Spleen (tissue), 11 donors: ENCODE measurements at regions not wholly inside any gene's neighbourhood (a gene's known extent, or its start where the extent isn't known, plus 50 kb on each side); places are given as distances from the start of the nearest gene placed in this dataset.
A peak's percentile ranks its signal among the peaks of the same experiment; 100 is the strongest.

Source experiments
- DNase-seq: peaks from one replicate; pipeline ENCODE4 v3.0.0-alpha.2; 2020
- H3K27ac ChIP-seq, 8 donors: fragments of 200-600 bp; sonication (generic) in 7 of 8; 1 replicate in 4 of 8; 2 replicates in 4 of 8; pipeline versions ENCODE4 v1.5.0 to v1.8.0; 2016 to 2021; ENCODE audit warnings: inconsistent platforms in 4 of 8, mild to moderate bottlenecking in 4 of 8, moderate library complexity in 1 of 8
- H3K27me3 ChIP-seq, 7 donors: fragments of 200-600 bp; sonication (generic) in 6 of 7; replicated peaks in 1 of 7; 1 replicate in 4 of 7; 2 replicates in 3 of 7; pipeline versions ENCODE4 v1.5.0 to v1.8.0; 2016 to 2021; ENCODE audit warnings: inconsistent platforms in 3 of 7, mild to moderate bottlenecking in 1 of 7
- H3K36me3 ChIP-seq, 6 donors: fragments of 200-600 bp; sonication (generic) in 5 of 6; 1 replicate in 4 of 6; 2 replicates in 2 of 6; pipeline versions ENCODE4 v1.5.0 to v1.8.0; 2016 to 2021; ENCODE audit warnings: inconsistent platforms in 2 of 6
- H3K4me1 ChIP-seq, 6 donors: fragments of 200-600 bp; sonication (generic) in 5 of 6; 1 replicate in 3 of 6; 2 replicates in 3 of 6; pipeline versions ENCODE4 v1.5.0 to v1.8.0; 2016 to 2021; ENCODE audit warnings: inconsistent platforms in 3 of 6
- H3K4me3 ChIP-seq, 8 donors: fragments of 200-600 bp; sonication (generic) in 7 of 8; 1 replicate in 4 of 8; 2 replicates in 4 of 8; pipeline versions ENCODE4 v1.5.0 to v1.8.0; 2016 to 2021; ENCODE audit warnings: inconsistent platforms in 4 of 8, mild to moderate bottlenecking in 4 of 8, moderate library complexity in 2 of 8
- H3K9me3 ChIP-seq, 8 donors: fragments of 200-600 bp; sonication (generic) in 7 of 8; 1 replicate in 4 of 8; 2 replicates in 4 of 8; pipeline versions ENCODE4 v1.5.0 to v1.8.0; 2016 to 2021; ENCODE audit warnings: inconsistent platforms in 4 of 8
- CTCF ChIP-seq, 11 experiments: fragments of 200-600 bp in 7 of 11; fragments of 450-650 bp in 4 of 11; sonication (generic) in 4 of 11; IDR thresholded peaks in 8 of 11; conservative IDR thresholded peaks in 3 of 11; 1 replicate in 7 of 11; 2 replicates in 4 of 11; pipeline versions ENCODE4 v1.4.0 to v1.8.0; 2016 to 2021; ENCODE audit warnings: antibody characterized with exemption in 11 of 11, inconsistent platforms in 4 of 11, mild to moderate bottlenecking in 1 of 11
- POLR2A ChIP-seq, 3 donors: fragments of 450-650 bp; IDR thresholded peaks; one replicate each; pipeline ENCODE4 v1.5.1; 2017; ENCODE audit warnings: antibody characterized with exemption in 3 of 3, mild to moderate bottlenecking in 1 of 3
- POLR2AphosphoS5 ChIP-seq, 3 donors: sonication (generic); formaldehyde crosslinking; IDR thresholded peaks; one replicate each; pipeline ENCODE4 v1.5.1; 2017; ENCODE audit warnings: antibody characterized with exemption in 3 of 3
- WGBS, 5 donors: extraction: QIAGEN DNeasy Blood & Tissue Kit in 3 of 5; methylation state at CpG; one replicate each; pipeline versions ENCODE4 v1.1.5 to v1.1.7; 2013 to 2018; 5-methylcytosine and 5-hydroxymethylcytosine counted together
- intact Hi-C: fragments of 100-400 bp; cut with DNase I; formaldehyde crosslinking; loops from one replicate; pipeline ENCODE4 v1.15.0; 2023; ENCODE audit warnings: low total_unique reads
- donor health status: healthy with polysubstance abuse.
- donor health status: DM: no; HTN: no; CAD: no; lungs with moderate emphysema.
- donor health status: DM: no; HTN: no; CAD: no.
- donor health status: Bipolar disorder and iron deficiency.
- donor health status: healthy.
- donor health status: DM: no; HTN: no; CAD: no.
- donor health status: DM: yes; HTN: yes; CAD: no.

- Histone ChIP-seq H3K27ac (peak overlapping the region in 6 of 8 donors; percentile 38 to 70 (median 59)), H3K9me3 (peaks cover 0 to 18% (median 4%) of the 10 kb centered on the region in 8 donors), H3K4me3 (no peak overlapping the region), H3K36me3 (no peaks in the 10 kb centered on the region), H3K4me1 (peaks cover 0 to 35% (median 18%) of the 10 kb centered on the region in 6 donors), H3K27me3 (peaks cover 0 to 3% (median 0%) of the 10 kb centered on the region in 7 donors)
- intact Hi-C loops: no loop called here
- 48 to 57% (median 52%) methylated on average over 14 of the region's 14 CpGs for WGBS, 5 donors
- TF ChIP-seq POLR2AphosphoS5 (IDR thresholded peaks at IDR 0.05) (peak; percentile 32 to 66 (median 35)), CTCF (IDR thresholded peaks at IDR 0.05 in 8 of 11, conservative IDR thresholded peaks at IDR 0.05 in 3 of 11) (no peak)
- peak; percentile 80 for DNase-seq
Measured at GRCh38 chr16:86214326-86215232, 295.7 kb upstream of the FOXF1 start.

GRCh38 chr16:86215233-86215978, 294.9 kb upstream of the FOXF1 start:
- Histone ChIP-seq H3K4me3 (no peak overlapping the region), H3K4me1 (peaks cover 0 to 35% (median 18%) of the 10 kb centered on the region in 6 donors), H3K36me3 (no peaks in the 10 kb centered on the region), H3K27ac (peak overlapping the region in 6 of 8 donors; percentile 38 to 70 (median 59)), H3K27me3 (peaks cover 0 to 10% (median 0%) of the 10 kb centered on the region in 7 donors), H3K9me3 (peaks cover 0 to 18% (median 4%) of the 10 kb centered on the region in 8 donors)
- TF ChIP-seq CTCF (IDR thresholded peaks at IDR 0.05 in 8 of 11, conservative IDR thresholded peaks at IDR 0.05 in 3 of 11): no peak
- no peak for TF ChIP-seq POLR2AphosphoS5 (IDR thresholded peaks at IDR 0.05)
- no peak for TF ChIP-seq POLR2A (IDR thresholded peaks at IDR 0.05)
- intact Hi-C loops: no loop called here
- 75 to 82% (median 78%) methylated on average over 13 of the region's 13 CpGs for WGBS, 5 donors
- DNase-seq: no peak

- intact Hi-C loops: no loop called here
- H3K4me3 ChIP-seq: no peak overlapping the region
- peaks cover 0 to 11% (median 0%) of the 10 kb centered on the region in 7 donors for H3K27me3 ChIP-seq
- peak overlapping the region in 5 of 8 donors; percentile 10 to 70 (median 57) for H3K27ac ChIP-seq
- TF ChIP-seq CTCF (IDR thresholded peaks at IDR 0.05 in 8 of 11, conservative IDR thresholded peaks at IDR 0.05 in 3 of 11) (no peak), POLR2AphosphoS5 (IDR thresholded peaks at IDR 0.05) (peak in 2 of 3 donors; percentile 19 to 58), POLR2A (IDR thresholded peaks at IDR 0.05) (no peak)
- H3K36me3 ChIP-seq: no peaks in the 10 kb centered on the region
- peaks cover 0 to 16% (median 4%) of the 10 kb centered on the region in 8 donors for H3K9me3 ChIP-seq
- DNase-seq: peak; percentile 80
- WGBS, 5 donors: 70 to 78% (median 73%) methylated on average over 7 to 9 of the region's 9 CpGs
- H3K4me1 ChIP-seq: peaks cover 0 to 35% (median 18%) of the 10 kb centered on the region in 6 donors
Measured at GRCh38 chr16:86215979-86216585, 294.2 kb upstream of the FOXF1 start.
